NCI-H1048 (cell line): ENCODE measurements at regions not wholly inside any gene's neighbourhood (a gene's known extent, or its start where the extent isn't known, plus 50 kb on each side); places are given as distances from the start of the nearest gene placed in this dataset.

Experiments
- DNase-seq: peaks from one replicate; lab custom pipeline; 2025; lab: John Stamatoyannopoulos, UW

GRCh38 chr6:169965657-169966311 lies 214.4 kb downstream of the ERMARD start:
- DNase-seq = no peak

GRCh38 chr6:169965239-169965638 lies 213.8 kb downstream of the ERMARD start:
- DNase-seq = no peak

GRCh38 chr6:169964486-169965180 lies 213.2 kb downstream of the ERMARD start:
- no peak for DNase-seq

- no peak for DNase-seq
Observed at GRCh38 chr6:169963581-169964297, 212.3 kb downstream of the ERMARD start.

- DNase-seq = no peak
Observed at GRCh38 chr6:169962604-169963469, 211.4 kb downstream of the ERMARD start.

- DNase-seq = no peak
Observed at GRCh38 chr6:169961772-169962561, 210.5 kb downstream of the ERMARD start.

- DNase-seq = no peak
Observed at GRCh38 chr6:169960886-169961611, 209.6 kb downstream of the ERMARD start.

GRCh38 chr6:169960521-169960885 lies 209.1 kb downstream of the ERMARD start:
- DNase-seq = no peak

GRCh38 chr6:169960003-169960344 lies 208.6 kb downstream of the ERMARD start:
- DNase-seq = no peak

GRCh38 chr6:169959136-169960002 lies 207.9 kb downstream of the ERMARD start:
- no peak for DNase-seq

- DNase-seq = no peak
Observed at GRCh38 chr6:169958510-169958909, 207.1 kb downstream of the ERMARD start.

- no peak for DNase-seq
Observed at GRCh38 chr6:169957351-169957963, 206.0 kb downstream of the ERMARD start.

GRCh38 chr6:169956580-169956979 lies 205.2 kb downstream of the ERMARD start:
- no peak for DNase-seq

GRCh38 chr6:169955731-169956437 lies 204.5 kb downstream of the ERMARD start:
- no peak for DNase-seq

GRCh38 chr6:169954977-169955376 lies 203.6 kb downstream of the ERMARD start:
- DNase-seq = no peak

GRCh38 chr6:169953686-169954085 lies 202.3 kb downstream of the ERMARD start:
- DNase-seq = no peak

GRCh38 chr6:169950558-169950957 lies 199.1 kb downstream of the ERMARD start:
- no peak for DNase-seq

GRCh38 chr6:169949511-169950097 lies 198.2 kb downstream of the ERMARD start:
- DNase-seq = no peak
